Lower lobe of right lung (tissue), 2 donors: ENCODE measurements at regions not wholly inside any gene's neighbourhood (a gene's known extent, or its start where the extent isn't known, plus 50 kb on each side); places are given as distances from the start of the nearest gene placed in this dataset.

Source experiments
- ATAC-seq, 2 donors: fragments of 200-7000 bp; cut with Tn5 transposase; one replicate each; pipeline ENCODE4 v1.9.1; 2020 to 2022; ENCODE audit warnings: mild to moderate bottlenecking in 2 of 2, moderate library complexity in 2 of 2
- DNase-seq: peaks from one replicate; pipeline ENCODE4 v3.0.0-alpha.2; 2020
- H3K27ac ChIP-seq: fragments of 200-600 bp; one replicate; pipeline ENCODE4 v1.8.0; 2022
- H3K27me3 ChIP-seq: fragments of 200-600 bp; one replicate; pipeline ENCODE4 v1.8.0; 2022; ENCODE audit warnings: low read depth
- H3K36me3 ChIP-seq: fragments of 200-600 bp; one replicate; pipeline ENCODE4 v1.8.0; 2022; ENCODE audit warnings: mild to moderate bottlenecking
- H3K4me1 ChIP-seq: fragments of 200-600 bp; one replicate; pipeline ENCODE4 v1.8.0; 2022
- H3K4me3 ChIP-seq: fragments of 200-600 bp; one replicate; pipeline ENCODE4 v1.8.0; 2022; ENCODE audit warnings: mild to moderate bottlenecking
- H3K9me3 ChIP-seq: fragments of 200-600 bp; one replicate; pipeline ENCODE4 v1.8.0; 2022
- intact Hi-C: fragments of 100-400 bp; cut with DNase I; formaldehyde crosslinking; loops from one replicate; pipeline ENCODE4 v1.11.0; 2022
- TF ChIP-seq, protein P1 (sequence below): fragments of 200-600 bp; IDR thresholded peaks from one replicate; pipeline ENCODE4 v1.8.0; 2022; ENCODE audit warnings: antibody characterized with exemption, mild to moderate bottlenecking
- donor health status: DM: no; HTN: yes; CAD: no; lungs with severe emphysema.

DNA sequence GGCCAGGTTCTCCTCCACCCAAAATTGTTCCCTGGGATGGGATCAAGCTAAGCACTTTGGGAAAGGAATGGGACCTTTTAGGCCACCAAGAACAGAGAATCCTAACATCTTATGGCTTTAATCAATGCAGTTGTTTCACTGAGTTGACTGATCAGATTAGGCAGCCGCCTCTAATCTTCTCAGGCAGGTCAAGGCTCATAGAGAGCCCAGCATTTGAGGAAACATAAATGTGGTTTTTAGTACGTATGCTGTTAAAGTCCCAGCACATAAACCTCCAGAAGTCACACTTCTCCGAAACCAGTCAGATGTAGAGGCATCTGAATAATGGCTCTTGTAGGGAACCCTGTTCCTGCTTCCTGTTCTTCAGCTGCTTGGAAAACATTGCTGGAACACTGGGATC, 99.5 kb upstream of the RMDN2 start:
- intact Hi-C loops: no loop called here
- DNase-seq (no peak), ATAC-seq (no peak)
- H3K4me3 ChIP-seq: no peak overlapping the region
- H3K27ac ChIP-seq: no peak overlapping the region
- TF ChIP-seq, protein P1, sequence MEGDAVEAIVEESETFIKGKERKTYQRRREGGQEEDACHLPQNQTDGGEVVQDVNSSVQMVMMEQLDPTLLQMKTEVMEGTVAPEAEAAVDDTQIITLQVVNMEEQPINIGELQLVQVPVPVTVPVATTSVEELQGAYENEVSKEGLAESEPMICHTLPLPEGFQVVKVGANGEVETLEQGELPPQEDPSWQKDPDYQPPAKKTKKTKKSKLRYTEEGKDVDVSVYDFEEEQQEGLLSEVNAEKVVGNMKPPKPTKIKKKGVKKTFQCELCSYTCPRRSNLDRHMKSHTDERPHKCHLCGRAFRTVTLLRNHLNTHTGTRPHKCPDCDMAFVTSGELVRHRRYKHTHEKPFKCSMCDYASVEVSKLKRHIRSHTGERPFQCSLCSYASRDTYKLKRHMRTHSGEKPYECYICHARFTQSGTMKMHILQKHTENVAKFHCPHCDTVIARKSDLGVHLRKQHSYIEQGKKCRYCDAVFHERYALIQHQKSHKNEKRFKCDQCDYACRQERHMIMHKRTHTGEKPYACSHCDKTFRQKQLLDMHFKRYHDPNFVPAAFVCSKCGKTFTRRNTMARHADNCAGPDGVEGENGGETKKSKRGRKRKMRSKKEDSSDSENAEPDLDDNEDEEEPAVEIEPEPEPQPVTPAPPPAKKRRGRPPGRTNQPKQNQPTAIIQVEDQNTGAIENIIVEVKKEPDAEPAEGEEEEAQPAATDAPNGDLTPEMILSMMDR: no peak
- H3K27me3 ChIP-seq: no peaks in the 10 kb centered on the region
- H3K36me3 ChIP-seq: no peaks in the 10 kb centered on the region
- peaks cover 35% of the 10 kb centered on the region for H3K4me1 ChIP-seq
- no peaks in the 10 kb centered on the region for H3K9me3 ChIP-seq

DNA sequence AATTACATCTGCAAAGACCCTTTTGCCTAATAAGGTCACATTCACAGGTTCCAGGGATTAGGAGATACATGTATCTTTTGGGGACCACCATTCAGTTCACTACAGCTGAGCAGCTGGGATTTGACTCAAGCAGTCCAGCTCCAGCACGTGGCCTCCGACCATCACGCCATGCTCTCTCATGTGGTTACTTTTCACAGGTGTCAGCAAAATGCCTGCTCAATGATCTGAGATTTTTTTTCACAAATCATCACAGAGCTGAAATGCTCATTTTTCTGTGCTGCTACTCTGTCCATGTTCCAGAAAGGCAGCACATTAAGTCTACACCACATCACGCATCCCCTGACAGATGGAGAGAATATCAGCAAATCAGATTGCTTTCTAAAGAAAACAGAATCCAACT, 98.5 kb upstream of the RMDN2 start:
- Histone ChIP-seq H3K9me3 (no peaks in the 10 kb centered on the region), H3K4me1 (peaks cover 35% of the 10 kb centered on the region), H3K27me3 (no peaks in the 10 kb centered on the region), H3K36me3 (no peaks in the 10 kb centered on the region), H3K4me3 (no peak overlapping the region), H3K27ac (no peak overlapping the region)
- ATAC-seq (no peak), DNase-seq (no peak)
- intact Hi-C loops: no loop called here
- TF ChIP-seq, protein P1: no peak

DNA sequence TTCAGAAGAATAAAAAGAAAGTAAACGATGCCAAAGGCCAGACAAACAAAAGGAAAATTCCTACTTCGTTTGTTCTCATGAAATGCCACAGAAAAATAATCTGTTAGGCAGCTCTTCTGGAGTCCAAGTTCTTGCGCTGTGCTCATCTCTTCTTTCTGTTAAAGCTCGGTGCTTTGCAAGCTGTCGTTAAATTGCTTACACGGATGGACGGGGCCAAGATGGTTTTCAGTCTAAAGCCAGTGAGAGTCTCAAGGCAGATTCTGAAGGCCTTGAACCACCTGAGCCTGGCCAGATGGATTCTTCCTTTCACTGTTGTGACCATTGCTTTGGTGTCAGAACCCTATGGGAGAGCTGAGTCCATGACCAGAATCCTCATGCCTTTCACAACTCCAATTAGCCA, 97.6 kb upstream of the RMDN2 start:
- no peaks in the 10 kb centered on the region for H3K9me3 ChIP-seq
- ATAC-seq (no peak), DNase-seq (no peak)
- no peak overlapping the region for H3K4me3 ChIP-seq
- no peaks in the 10 kb centered on the region for H3K27me3 ChIP-seq
- H3K27ac ChIP-seq: no peak overlapping the region
- peaks cover 42% of the 10 kb centered on the region for H3K4me1 ChIP-seq
- H3K36me3 ChIP-seq: no peaks in the 10 kb centered on the region
- TF ChIP-seq, protein P1: no peak
- intact Hi-C loops: no loop called here

DNA sequence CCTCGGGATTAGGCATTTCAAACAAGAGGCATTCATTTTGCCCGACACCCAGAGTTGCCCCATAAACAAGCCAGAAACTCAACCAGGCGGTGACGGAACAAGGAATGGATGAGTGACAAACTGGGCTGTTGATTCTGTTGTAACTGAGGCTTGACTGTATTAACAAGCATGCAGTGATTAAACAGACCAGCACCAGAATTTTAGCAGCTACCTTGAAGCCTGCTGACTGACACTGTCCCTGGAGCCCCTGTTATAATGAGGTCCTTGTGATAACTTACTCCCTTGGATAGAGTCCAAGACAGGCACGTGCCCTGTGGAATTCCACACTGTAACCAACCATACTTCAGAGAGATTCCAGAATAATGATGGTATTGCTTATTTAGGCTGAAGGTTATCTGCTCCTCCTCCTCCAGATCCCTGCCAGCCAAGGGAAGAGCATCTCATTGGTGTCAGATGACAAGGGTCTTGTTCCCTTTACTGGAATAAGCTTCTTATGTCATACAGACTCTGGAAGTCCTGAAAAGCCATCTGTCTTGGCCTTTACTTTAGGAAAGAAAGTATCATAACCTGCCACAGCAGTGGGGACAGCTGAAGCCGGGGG, 97.1 kb upstream of the RMDN2 start:
- Histone ChIP-seq H3K27ac (no peak overlapping the region), H3K4me1 (peaks cover 42% of the 10 kb centered on the region), H3K9me3 (no peaks in the 10 kb centered on the region), H3K4me3 (no peak overlapping the region), H3K27me3 (no peaks in the 10 kb centered on the region), H3K36me3 (no peaks in the 10 kb centered on the region)
- no peak for ATAC-seq
- intact Hi-C loops: no loop called here
- no peak for DNase-seq
- TF ChIP-seq, protein P1: no peak

DNA sequence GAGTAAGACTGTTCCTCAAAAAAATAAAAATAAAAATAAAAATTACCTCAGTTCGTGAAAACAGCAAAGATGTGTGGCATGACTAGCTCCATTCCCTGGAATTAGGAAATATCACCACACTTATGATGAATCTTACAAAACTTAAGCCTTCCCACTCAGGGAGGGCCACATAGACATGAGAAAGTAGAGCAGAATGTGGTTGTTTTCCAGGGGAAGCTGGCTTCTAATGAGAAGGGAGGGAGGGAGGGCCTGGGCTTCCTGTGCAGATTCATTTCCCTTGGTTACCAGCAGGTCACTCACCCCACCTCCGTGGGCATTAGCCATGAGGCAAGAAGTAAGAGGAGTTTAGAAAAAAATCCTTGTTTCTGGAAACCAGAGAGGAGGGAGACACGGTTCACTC, 95.9 kb upstream of the RMDN2 start:
- intact Hi-C loops: no loop called here
- H3K27ac ChIP-seq: peak overlapping the region; percentile 48
- TF ChIP-seq, protein P1: no peak
- H3K27me3 ChIP-seq: no peaks in the 10 kb centered on the region
- H3K4me3 ChIP-seq: no peak overlapping the region
- peaks cover 31% of the 10 kb centered on the region for H3K4me1 ChIP-seq
- peak; percentile 76 for DNase-seq
- peak; percentile 70 to 79 for ATAC-seq
- no peaks in the 10 kb centered on the region for H3K9me3 ChIP-seq
- H3K36me3 ChIP-seq: no peaks in the 10 kb centered on the region
